T-helper 22 cell (primary cell): ENCODE measurements at regions not wholly inside any gene's neighbourhood (a gene's known extent, or its start where the extent isn't known, plus 50 kb on each side); places are given as distances from the start of the nearest gene placed in this dataset.

Experiments
- DNase-seq: peaks from one replicate; pipeline ENCODE4 v3.0.0-alpha.2; 2020; ENCODE audit warnings: low read depth

- no peak for DNase-seq
Measured at GRCh38 chr9:118957585-118957984, 411.6 kb downstream of the BRINP1 start.

- no peak for DNase-seq
Measured at GRCh38 chr9:118959366-118959765, 409.9 kb downstream of the BRINP1 start.

- no peak for DNase-seq
Measured at GRCh38 chr9:118961857-118962256, 407.4 kb downstream of the BRINP1 start.

- no peak for DNase-seq
Measured at GRCh38 chr9:118962426-118962825, 406.8 kb downstream of the BRINP1 start.

DNA sequence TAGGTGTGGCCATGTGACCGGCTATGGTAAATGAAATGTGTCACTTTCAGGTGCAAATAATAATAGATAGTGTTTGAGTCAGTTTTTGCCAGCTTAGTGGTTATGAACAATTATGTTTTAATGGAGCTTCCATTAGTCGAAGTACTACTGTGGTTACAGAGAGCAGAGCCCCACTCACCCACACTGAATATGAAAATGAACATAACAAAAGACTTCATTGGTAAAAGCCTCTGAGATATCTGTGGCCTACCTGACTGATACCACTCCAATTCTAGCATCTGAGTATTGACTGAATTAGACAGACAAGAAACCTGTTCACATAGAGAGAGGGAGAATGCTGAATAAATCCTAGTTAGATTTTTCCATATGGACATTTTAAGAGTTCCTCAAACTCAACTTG, 405.6 kb downstream of the BRINP1 start:
- no peak for DNase-seq

- DNase-seq = no peak
Measured at GRCh38 chr9:118967901-118968300, 401.3 kb downstream of the BRINP1 start.

GRCh38 chr9:118975736-118976135, 393.5 kb downstream of the BRINP1 start:
- no peak for DNase-seq

- no peak for DNase-seq
Measured at GRCh38 chr9:118976160-118976559, 393.1 kb downstream of the BRINP1 start.

- DNase-seq = no peak
Measured at GRCh38 chr9:118984607-118985006, 384.6 kb downstream of the BRINP1 start.

DNA sequence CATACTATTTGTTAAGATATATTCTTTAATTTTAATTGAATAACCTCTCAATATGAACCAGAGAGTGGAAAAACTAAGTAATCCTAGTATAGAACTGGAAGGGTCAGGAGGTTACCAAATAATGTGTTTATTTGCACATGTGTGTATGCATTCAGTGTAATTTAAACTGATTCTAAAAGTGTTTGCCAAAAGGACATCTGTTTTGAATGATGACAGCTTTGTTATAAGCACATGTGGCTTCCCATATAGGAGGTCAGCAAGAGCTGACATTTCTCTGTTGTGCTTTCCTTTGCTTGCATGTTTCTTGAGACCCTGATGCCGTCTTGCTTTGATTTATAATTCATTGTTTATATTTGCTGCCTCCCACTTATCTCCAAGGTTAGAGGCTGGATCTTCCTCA, 383.4 kb downstream of the BRINP1 start:
- no peak for DNase-seq

GRCh38 chr9:118987167-118987566, 382.1 kb downstream of the BRINP1 start:
- DNase-seq = no peak

DNA sequence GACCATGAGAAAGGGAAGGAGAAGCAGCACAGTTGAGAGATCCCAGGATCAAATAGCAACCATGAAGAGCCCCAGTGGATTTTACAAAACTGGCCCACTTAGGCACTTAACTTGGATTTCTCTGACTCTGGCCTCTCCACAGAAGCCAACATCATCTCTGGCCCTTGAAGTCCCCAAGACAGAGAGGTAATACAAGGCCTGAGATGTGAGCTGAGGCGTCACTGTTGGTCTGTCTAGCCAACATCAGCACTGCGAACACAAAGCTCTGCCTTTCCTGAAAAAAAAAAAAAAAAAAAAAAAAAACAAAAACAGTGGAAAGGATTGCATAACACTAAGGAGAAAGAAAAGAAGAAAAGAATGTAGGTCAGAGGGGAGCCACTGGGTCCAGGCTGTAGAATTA, 378.3 kb downstream of the BRINP1 start:
- no peak for DNase-seq

GRCh38 chr9:118991366-118992285, 377.6 kb downstream of the BRINP1 start:
- DNase-seq = no peak

- DNase-seq = no peak
Measured at GRCh38 chr9:118992813-118993794, 376.1 kb downstream of the BRINP1 start.

DNA sequence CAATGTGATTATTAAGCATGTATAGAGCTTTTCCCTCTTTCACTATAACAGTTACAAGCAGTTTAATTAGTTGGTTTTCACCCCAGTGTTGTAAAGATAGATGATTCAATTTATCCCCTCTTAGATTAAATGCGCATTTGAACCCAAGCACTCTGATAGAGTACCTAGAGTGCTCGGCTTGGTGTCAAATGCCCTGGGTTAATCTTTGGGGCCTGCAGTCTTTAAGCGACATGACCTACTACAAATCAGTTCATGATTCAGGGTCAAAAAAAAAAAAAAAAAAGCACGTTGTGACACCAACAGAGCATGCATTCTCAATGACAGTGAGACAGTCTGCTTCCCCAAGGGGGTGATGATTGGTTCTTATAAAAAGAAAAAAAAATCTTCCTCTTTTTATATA, 375.3 kb downstream of the BRINP1 start:
- no peak for DNase-seq

- DNase-seq = no peak
Measured at GRCh38 chr9:119002491-119002890, 366.7 kb downstream of the BRINP1 start.

- no peak for DNase-seq
Measured at GRCh38 chr9:119003201-119003611, 366.0 kb downstream of the BRINP1 start.

DNA sequence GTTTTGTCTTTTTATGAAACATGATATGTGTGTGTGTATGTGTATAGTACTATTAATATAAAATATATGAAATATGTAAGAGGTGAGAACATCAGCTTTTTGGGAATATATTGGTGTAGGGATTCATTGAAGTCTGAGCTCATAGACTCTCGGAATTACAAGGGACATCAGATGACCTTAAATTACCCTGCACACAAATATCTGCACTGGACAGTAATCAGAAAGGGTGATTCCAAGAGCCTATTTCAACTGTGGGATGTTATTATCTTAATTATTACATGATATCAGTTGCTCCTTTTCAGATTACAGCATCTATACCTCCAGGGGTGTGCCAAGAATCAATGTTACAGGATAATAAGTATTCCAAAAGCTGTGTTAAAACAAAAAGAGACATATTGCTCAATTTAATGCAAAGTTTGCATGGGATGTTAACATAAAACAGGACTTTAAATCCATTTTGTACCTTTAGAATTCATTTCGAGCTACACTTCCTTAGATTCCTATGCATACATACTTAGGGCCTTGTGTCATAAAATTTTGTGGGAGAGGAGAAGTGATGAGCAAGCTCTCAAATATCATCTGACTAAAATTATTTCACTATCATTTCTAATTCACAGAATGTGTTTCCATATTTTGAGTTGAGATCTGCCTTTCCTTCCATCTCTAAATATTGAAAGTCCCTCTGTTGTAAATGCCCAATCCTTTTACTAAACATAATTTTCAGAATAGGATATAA, 365.2 kb downstream of the BRINP1 start:
- no peak for DNase-seq

DNA sequence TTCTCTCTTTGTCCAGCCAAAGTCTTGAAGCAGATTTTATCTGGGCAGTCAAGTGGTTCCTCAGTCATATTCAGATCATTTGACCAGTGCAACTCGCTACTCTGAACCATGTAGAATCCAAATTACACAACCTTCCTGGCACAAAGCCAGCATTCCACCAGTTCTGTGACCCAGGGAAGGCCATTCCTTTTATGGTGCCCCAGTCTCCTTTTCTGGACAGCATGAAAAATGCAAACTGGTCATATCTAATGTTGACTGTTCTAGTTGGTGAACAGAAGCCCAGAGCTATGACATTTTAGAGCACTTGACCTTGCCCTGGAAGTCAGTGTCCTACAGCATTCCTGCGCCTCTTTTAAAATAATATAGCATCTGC, 364.6 kb downstream of the BRINP1 start:
- DNase-seq = no peak

- DNase-seq = no peak
Measured at GRCh38 chr9:119005162-119005561, 364.1 kb downstream of the BRINP1 start.

GRCh38 chr9:119009249-119009648, 360.0 kb downstream of the BRINP1 start:
- no peak for DNase-seq

- no peak for DNase-seq
Measured at GRCh38 chr9:119020284-119020683, 349.0 kb downstream of the BRINP1 start.
